Left cardiac atrium (tissue), 4 donors: ENCODE measurements at regions not wholly inside any gene's neighbourhood (a gene's known extent, or its start where the extent isn't known, plus 50 kb on each side); places are given as distances from the start of the nearest gene placed in this dataset.
A peak's percentile ranks its signal among the peaks of the same experiment; 100 is the strongest.

ENCODE experiments used
- ATAC-seq, 2 donors: fragments of 200-7000 bp; cut with Tn5 transposase; one replicate each; pipeline ENCODE4 v1.9.1; 2020; ENCODE audit warnings: mild to moderate bottlenecking in 2 of 2, moderate library complexity in 2 of 2
- DNase-seq: peaks from one replicate; pipeline ENCODE4 v3.0.0-alpha.2; 2020
- intact Hi-C, 2 donors: fragments of 100-400 bp; cut with DNase I; formaldehyde crosslinking; loops; one replicate each; pipeline versions ENCODE4 v1.14.1 to v1.15.1; 2022 to 2023
- donor health status: DM: no; HTN: yes; CAD: no.
- donor health status: DM: no; HTN: yes; CAD: no; lungs with severe emphysema.
- donor health status: DM: yes; HTN: yes; CAD: no.
- donor health status: Dilated cardiomyopathy.

- no peak for ATAC-seq
- DNase-seq: no peak
- intact Hi-C loops: no loop called here
Observed at GRCh38 chr17:69810326-69810965, 264.6 kb upstream of the KCNJ16 start.

GRCh38 chr17:69812240-69812837 is 262.7 kb upstream of the KCNJ16 start:
- ATAC-seq: no peak
- intact Hi-C loops: no loop called here
- DNase-seq: no peak

DNA sequence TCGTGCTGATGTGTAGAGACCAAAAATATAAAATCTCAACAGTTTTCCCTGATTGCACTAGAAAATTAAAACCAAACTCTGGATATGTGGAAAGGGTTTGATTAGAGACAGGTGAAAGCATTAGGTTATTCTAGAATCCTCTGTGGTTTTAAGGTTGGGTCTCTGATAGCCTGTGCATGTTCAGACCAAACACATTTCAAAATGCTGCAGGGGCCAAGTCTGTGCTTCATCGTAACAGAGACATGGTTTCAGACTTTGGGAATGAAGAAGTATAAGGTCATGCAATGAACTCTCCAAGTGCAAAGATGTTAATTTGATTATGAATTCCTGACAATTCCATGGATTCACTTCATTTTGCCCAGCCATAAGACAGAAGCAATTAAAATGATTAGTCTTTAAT is 261.0 kb upstream of the KCNJ16 start:
- DNase-seq (no peak), ATAC-seq (no peak)
- intact Hi-C loops: no loop called here

- ATAC-seq: no peak
- intact Hi-C loops: no loop called here
- no peak for DNase-seq
Observed at GRCh38 chr17:69815406-69815805, 259.6 kb upstream of the KCNJ16 start.

GRCh38 chr17:69818467-69818866 is 256.6 kb upstream of the KCNJ16 start:
- ATAC-seq (no peak), DNase-seq (no peak)
- intact Hi-C loops: no loop called here

DNA sequence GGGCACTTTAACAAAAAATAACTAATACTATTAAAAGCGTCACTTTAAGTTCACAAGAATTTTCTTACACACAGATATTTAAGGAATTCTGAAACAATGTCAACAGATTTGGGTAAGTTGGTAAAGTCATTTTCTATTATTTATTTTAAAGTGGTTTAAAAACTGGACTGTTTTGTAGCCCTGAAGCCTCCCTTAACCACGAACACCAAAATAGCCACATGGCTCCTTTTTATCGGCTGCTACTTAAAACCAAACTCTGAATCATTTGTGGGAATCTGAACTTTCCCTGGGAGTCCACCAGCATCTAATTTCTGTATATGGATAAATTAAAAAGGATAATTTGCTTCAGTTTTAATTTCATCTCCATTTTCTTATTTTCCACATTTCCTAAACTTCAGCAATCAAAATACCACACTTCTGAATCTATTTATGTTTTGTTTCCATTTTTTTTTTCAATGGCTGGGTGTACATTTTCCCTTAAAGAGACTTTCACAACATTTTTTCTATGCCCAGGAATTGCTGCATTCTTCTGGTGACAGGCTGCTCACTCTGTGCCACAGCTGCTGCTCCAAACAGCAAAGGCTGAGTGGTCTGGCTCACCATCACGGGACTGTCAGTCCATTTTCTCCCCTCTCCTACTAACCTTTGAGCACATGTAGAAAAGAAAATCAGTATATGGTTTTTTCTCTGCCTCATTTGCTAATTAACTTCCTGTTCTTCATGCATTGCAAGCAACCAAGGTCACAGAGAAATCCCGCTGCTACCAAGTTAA is 255.5 kb upstream of the KCNJ16 start:
- no peak for ATAC-seq
- no peak for DNase-seq
- intact Hi-C loops: no loop called here

- DNase-seq: no peak
- intact Hi-C loops: no loop called here
- no peak for ATAC-seq
Observed at GRCh38 chr17:69820876-69821473, 254.1 kb upstream of the KCNJ16 start.

GRCh38 chr17:69822314-69822875 is 252.6 kb upstream of the KCNJ16 start:
- ATAC-seq: no peak
- DNase-seq: no peak
- intact Hi-C loops: no loop called here

DNA sequence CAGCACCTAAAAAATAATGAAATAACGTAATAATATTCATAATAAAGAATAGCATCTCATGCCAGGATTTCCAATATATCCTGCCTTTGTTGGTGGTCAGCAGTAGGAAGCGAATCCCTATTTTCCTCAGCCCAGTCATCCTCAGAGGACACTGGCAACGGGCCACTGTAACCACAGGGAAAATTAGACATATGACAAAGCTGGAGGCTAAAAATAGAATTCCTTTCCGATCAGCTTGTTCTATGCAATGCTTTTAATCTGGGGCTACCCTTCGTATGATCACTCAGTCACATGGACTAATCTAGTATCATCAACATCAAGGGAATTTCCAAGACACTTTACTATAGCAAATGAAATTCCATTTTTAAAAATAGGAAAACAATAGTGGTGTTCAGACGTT is 246.9 kb upstream of the KCNJ16 start:
- ATAC-seq (peak; percentile 15 to 55), DNase-seq (peak; percentile 62)
- intact Hi-C loops: no loop called here

DNA sequence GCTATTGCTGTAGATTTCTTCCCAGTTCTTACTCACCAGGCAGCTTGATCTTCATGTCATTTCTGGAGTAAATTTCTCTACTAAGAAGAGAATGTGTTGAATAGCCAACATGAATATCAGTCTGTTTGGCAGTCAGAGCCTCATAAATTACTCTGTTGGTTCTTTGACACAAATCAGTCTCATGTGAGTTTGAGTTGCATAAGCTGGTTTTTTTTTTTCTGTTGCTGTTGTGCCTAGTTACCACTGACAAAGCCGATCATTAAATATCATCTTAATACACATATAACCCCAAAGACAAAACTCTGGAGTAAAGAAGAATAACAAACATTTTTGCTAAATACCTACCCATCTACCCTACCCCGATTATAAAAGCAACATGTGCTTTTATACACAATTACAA is 240.5 kb upstream of the KCNJ16 start:
- intact Hi-C loops: no loop called here
- no peak for ATAC-seq
- DNase-seq: no peak

DNA sequence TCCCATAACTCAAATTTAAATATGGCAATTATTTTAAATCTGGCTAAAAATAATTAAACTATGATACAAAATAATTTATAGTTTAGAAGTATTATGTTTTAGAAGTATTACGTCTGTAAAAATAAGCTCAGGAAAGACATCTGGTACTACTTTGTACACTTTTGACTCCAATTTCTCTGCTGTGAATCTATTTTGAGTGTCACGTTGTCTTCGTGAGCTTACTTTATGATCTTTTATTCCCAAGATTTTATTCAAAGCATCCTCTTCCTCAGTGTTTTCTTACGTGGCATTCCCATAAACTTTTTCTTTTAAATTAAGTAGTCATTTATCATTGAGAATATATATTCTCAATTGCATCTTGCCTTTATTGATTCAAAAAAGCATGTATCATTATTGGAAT is 223.3 kb upstream of the KCNJ16 start:
- no peak for DNase-seq
- intact Hi-C loops: no loop called here
- ATAC-seq: no peak

GRCh38 chr17:69853541-69854224 is 221.3 kb upstream of the KCNJ16 start:
- ATAC-seq (peak; percentile 59 to 67), DNase-seq (no peak)
- intact Hi-C loops: no loop called here

DNA sequence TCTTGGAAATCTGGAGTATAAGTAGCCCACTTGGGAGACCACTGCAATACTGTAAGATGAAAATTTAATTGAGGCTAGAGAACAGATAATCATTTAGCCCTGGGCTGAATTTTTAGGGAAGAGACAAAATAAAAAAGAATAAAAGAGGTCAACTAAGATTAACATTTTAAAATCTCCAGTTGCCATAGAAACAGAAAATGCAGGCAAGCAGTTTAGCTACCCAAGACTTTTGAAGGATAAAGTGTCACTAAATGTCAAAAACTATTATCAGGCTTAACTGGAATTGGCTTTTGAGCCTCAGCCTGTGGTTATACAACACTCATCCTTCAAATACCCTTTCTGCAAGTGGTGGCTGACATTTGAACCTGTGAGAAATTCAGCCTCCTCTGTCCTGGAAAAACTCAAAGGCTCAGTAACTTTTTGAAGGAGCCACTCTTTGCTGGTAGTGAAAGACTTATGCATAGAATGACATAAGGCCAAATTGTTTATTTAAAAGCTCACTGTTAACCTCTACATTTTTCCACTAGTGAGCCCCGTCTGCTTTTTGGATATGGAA is 220.7 kb upstream of the KCNJ16 start:
- ATAC-seq (no peak), DNase-seq (no peak)
- intact Hi-C loops: no loop called here

GRCh38 chr17:69856946-69857345 is 218.1 kb upstream of the KCNJ16 start:
- DNase-seq (no peak), ATAC-seq (no peak)
- intact Hi-C loops: no loop called here

DNA sequence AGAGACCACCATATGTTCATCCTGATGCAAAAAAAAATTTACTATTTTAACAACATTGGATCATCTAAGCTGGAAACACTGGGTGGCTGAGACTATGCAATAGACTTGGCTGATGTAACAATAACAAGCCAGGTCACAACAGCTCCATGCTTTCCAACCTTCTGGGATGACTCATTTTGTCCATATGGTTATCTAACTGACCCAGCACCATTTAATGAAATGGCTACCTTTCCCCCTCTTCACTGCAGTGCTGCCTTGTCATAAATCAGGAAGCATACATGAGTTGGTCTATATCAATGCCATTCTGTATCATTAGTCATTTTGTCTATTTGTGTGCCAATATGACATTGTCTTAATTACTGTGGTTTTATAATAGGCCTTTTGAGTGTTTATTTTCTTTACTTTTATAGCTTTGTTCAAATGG is 217.6 kb upstream of the KCNJ16 start:
- no peak for ATAC-seq
- no peak for DNase-seq
- intact Hi-C loops: no loop called here

GRCh38 chr17:69858460-69858859 is 216.6 kb upstream of the KCNJ16 start:
- no peak for ATAC-seq
- no peak for DNase-seq
- intact Hi-C loops: no loop called here

DNA sequence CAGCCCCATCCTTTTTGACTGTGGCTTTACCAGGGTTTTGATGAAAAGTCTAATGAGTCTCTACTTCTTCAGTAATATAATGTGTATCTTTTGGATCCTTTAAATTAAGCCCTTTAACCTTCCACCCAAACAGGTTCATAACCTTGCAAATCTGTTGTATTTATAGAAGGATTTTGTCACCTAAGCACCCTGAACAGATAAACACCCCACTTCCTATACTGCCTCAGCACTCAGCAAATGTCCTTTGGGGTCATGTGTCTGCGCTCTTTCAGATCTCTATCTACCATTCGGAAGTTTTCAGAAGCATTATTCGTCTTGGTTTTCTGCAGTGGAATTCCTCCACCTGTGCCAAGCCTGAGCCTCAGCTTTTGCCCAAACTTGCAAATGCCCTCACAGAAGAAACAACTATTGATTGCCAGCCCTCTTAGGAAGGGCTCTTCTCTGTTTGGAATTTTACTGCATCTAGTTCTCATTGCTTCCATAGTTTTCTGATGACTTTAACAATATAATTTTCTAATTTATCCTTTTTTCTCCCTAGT is 214.8 kb upstream of the KCNJ16 start:
- intact Hi-C loops: no loop called here
- DNase-seq: no peak
- no peak for ATAC-seq

GRCh38 chr17:69864462-69864861 is 210.6 kb upstream of the KCNJ16 start:
- intact Hi-C loops: no loop called here
- ATAC-seq: no peak
- DNase-seq: no peak

GRCh38 chr17:69869667-69870066 is 205.4 kb upstream of the KCNJ16 start:
- ATAC-seq: no peak
- intact Hi-C loops: no loop called here
- no peak for DNase-seq
